Ascending aorta (tissue), 2 donors: ENCODE measurements at regions not wholly inside any gene's neighbourhood (a gene's known extent, or its start where the extent isn't known, plus 50 kb on each side); places are given as distances from the start of the nearest gene placed in this dataset.

Experiments
- DNase-seq, 2 donors: peaks; one replicate each; pipeline ENCODE4 v3.0.0-alpha.2; 2019; ENCODE audit warnings: low spot score in 2 of 2
- H3K27ac ChIP-seq, 2 donors: fragments of 200-600 bp; sonication (generic); one replicate each; pipeline ENCODE4 v1.5.1; 2016 to 2017; ENCODE audit warnings: mild to moderate bottlenecking in 1 of 2
- H3K27me3 ChIP-seq: fragments of 200-600 bp; sonication (generic); one replicate; pipeline ENCODE4 v1.5.1; 2017
- H3K36me3 ChIP-seq, 2 donors: fragments of 200-600 bp; sonication (generic); one replicate each; pipeline ENCODE4 v1.5.1; 2016
- H3K4me1 ChIP-seq, 2 donors: fragments of 200-600 bp; sonication (generic); one replicate each; pipeline ENCODE4 v1.5.1; 2016 to 2017; ENCODE audit warnings: mild to moderate bottlenecking in 1 of 2
- H3K4me3 ChIP-seq, 2 donors: fragments of 200-600 bp; sonication (generic); one replicate each; pipeline ENCODE4 v1.5.1; 2016 to 2017; ENCODE audit warnings: mild to moderate bottlenecking in 1 of 2
- H3K9me3 ChIP-seq, 2 donors: fragments of 200-600 bp; sonication (generic); one replicate each; pipeline ENCODE4 v1.5.1; 2016
- intact Hi-C: fragments of 100-400 bp; cut with DNase I; formaldehyde crosslinking; loops from one replicate; pipeline ENCODE4 v1.15.1; 2023
- TF ChIP-seq, protein P1 (sequence below), 3 experiments: fragments of 200-600 bp in 2 of 3; fragments of 450-650 bp in 1 of 3; sonication (generic) in 2 of 3; IDR thresholded peaks; one replicate each; pipeline ENCODE4 v1.5.1; 2016 to 2019; ENCODE audit warnings: antibody characterized with exemption in 3 of 3, mild to moderate bottlenecking in 1 of 3, moderate library complexity in 1 of 3

- H3K27me3 ChIP-seq, result no peaks in the 10 kb centered on the region
- H3K4me1 ChIP-seq, result no peaks in the 10 kb centered on the region
- no peak overlapping the region for H3K27ac ChIP-seq
- TF ChIP-seq, protein P1, sequence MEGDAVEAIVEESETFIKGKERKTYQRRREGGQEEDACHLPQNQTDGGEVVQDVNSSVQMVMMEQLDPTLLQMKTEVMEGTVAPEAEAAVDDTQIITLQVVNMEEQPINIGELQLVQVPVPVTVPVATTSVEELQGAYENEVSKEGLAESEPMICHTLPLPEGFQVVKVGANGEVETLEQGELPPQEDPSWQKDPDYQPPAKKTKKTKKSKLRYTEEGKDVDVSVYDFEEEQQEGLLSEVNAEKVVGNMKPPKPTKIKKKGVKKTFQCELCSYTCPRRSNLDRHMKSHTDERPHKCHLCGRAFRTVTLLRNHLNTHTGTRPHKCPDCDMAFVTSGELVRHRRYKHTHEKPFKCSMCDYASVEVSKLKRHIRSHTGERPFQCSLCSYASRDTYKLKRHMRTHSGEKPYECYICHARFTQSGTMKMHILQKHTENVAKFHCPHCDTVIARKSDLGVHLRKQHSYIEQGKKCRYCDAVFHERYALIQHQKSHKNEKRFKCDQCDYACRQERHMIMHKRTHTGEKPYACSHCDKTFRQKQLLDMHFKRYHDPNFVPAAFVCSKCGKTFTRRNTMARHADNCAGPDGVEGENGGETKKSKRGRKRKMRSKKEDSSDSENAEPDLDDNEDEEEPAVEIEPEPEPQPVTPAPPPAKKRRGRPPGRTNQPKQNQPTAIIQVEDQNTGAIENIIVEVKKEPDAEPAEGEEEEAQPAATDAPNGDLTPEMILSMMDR (IDR thresholded peaks at IDR 0.05), result no peak
- no peak overlapping the region for H3K4me3 ChIP-seq
- intact Hi-C loops, result no loop called here
- H3K9me3 ChIP-seq, result no peaks in the 10 kb centered on the region
- H3K36me3 ChIP-seq, result no peaks in the 10 kb centered on the region
- no peak for DNase-seq
These were observed 518.0 kb downstream of the KCNT2 start for GRCh38 chr1:196090226-196090625.

GRCh38 chr1:196088541-196088940, 519.7 kb downstream of the KCNT2 start:
- Histone ChIP-seq H3K27me3 (no peaks in the 10 kb centered on the region), H3K27ac (no peak overlapping the region), H3K4me3 (no peak overlapping the region), H3K9me3 (no peaks in the 10 kb centered on the region), H3K36me3 (no peaks in the 10 kb centered on the region), H3K4me1 (no peaks in the 10 kb centered on the region)
- DNase-seq, result no peak
- intact Hi-C loops, result no loop called here
- TF ChIP-seq, protein P1 (IDR thresholded peaks at IDR 0.05), result no peak

DNA sequence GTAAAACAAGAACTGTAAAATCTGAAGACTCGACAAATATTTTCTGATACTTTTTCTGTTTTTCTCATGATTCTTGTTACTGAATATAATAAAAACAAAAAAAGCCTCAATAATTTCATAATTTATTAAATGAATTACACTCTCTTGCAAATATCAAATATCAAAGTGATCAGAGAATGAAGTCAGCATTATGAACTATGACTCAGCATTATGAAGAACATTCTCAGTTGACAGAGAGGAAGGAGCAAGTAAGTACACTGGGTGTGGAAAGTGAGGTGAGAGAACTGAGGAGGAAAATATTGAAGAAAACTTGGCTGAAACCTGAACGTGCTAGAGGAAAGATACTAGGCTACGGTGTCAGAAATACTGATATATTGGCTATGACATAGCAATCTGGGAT, 529.5 kb downstream of the KCNT2 start:
- no peaks in the 10 kb centered on the region for H3K36me3 ChIP-seq
- intact Hi-C loops, result no loop called here
- H3K4me1 ChIP-seq, result no peaks in the 10 kb centered on the region
- TF ChIP-seq, protein P1 (IDR thresholded peaks at IDR 0.05), result no peak
- no peak overlapping the region for H3K4me3 ChIP-seq
- H3K27ac ChIP-seq, result no peak overlapping the region
- no peak for DNase-seq
- H3K9me3 ChIP-seq, result no peaks in the 10 kb centered on the region
- H3K27me3 ChIP-seq, result no peaks in the 10 kb centered on the region

DNA sequence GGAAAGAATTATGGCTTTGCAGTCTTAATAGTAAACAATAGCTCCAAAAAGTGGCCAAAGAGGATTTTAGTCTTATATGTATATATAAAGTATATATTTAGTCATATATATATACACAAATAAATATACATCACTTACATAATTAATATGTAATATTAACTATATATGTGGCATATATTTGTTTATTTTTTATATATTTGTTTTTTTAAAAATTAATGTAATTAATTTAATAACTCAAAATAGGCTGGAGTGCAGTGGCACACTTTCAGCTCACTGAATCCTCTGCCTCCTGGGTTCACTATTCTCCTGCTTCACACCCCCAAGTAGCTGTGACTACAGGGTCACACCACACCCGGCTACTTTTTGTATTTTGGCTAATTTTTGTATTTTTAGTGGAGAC, 532.6 kb downstream of the KCNT2 start:
- Histone ChIP-seq H3K36me3 (no peaks in the 10 kb centered on the region), H3K4me1 (no peaks in the 10 kb centered on the region), H3K9me3 (no peaks in the 10 kb centered on the region), H3K27me3 (no peaks in the 10 kb centered on the region), H3K4me3 (no peak overlapping the region), H3K27ac (no peak overlapping the region)
- TF ChIP-seq, protein P1 (IDR thresholded peaks at IDR 0.05), result no peak
- intact Hi-C loops, result no loop called here
- no peak for DNase-seq

GRCh38 chr1:196074182-196074581, 534.1 kb downstream of the KCNT2 start:
- no peaks in the 10 kb centered on the region for H3K27me3 ChIP-seq
- no peaks in the 10 kb centered on the region for H3K36me3 ChIP-seq
- TF ChIP-seq, protein P1 (IDR thresholded peaks at IDR 0.05), result no peak
- intact Hi-C loops, result no loop called here
- H3K4me1 ChIP-seq, result no peaks in the 10 kb centered on the region
- H3K27ac ChIP-seq, result no peak overlapping the region
- no peak overlapping the region for H3K4me3 ChIP-seq
- H3K9me3 ChIP-seq, result no peaks in the 10 kb centered on the region
- DNase-seq, result no peak

GRCh38 chr1:196071447-196071846, 536.8 kb downstream of the KCNT2 start:
- TF ChIP-seq, protein P1 (IDR thresholded peaks at IDR 0.05), result no peak
- Histone ChIP-seq H3K4me3 (no peak overlapping the region), H3K27me3 (no peaks in the 10 kb centered on the region), H3K9me3 (no peaks in the 10 kb centered on the region), H3K4me1 (no peaks in the 10 kb centered on the region), H3K36me3 (no peaks in the 10 kb centered on the region), H3K27ac (no peak overlapping the region)
- no peak for DNase-seq
- intact Hi-C loops, result no loop called here
